WERI-Rb-1 (cell line): ENCODE measurements at regions not wholly inside any gene's neighbourhood (a gene's known extent, or its start where the extent isn't known, plus 50 kb on each side); places are given as distances from the start of the nearest gene placed in this dataset.

Experiments
- DNase-seq: peaks from one replicate; pipeline ENCODE4 v3.0.0-alpha.2; 2020
- H3K27ac ChIP-seq: fragments of 250-450 bp; sonication (Bioruptor Pico); 2 replicates; pipeline ENCODE4 v1.5.1; 2020; ENCODE audit warnings: mild to moderate bottlenecking, moderate library complexity
- H3K27me3 ChIP-seq: fragments of 250-450 bp; sonication (Bioruptor Pico); 2 replicates; pipeline ENCODE4 v1.5.1; 2021; ENCODE audit warnings: mild to moderate bottlenecking, low read depth, moderate library complexity; ENCODE audit not compliant: insufficient read depth, severe bottlenecking
- H3K36me3 ChIP-seq: fragments of 250-450 bp; sonication (Bioruptor Pico); 2 replicates; pipeline ENCODE4 v1.5.1; 2020; ENCODE audit warnings: mild to moderate bottlenecking, moderate library complexity
- H3K4me3 ChIP-seq: 2 replicates; pipeline ENCODE4 v1.5.1; 2011; ENCODE audit warnings: low read depth, mild to moderate bottlenecking, control low read depth, low read length
- H3K9me3 ChIP-seq: fragments of 250-450 bp; sonication (Bioruptor Pico); 2 replicates; pipeline ENCODE4 v1.5.1; 2021; ENCODE audit warnings: mild to moderate bottlenecking, moderate library complexity; ENCODE audit not compliant: severe bottlenecking
- CTCF ChIP-seq: IDR thresholded peaks from 2 replicates; pipeline ENCODE4 v1.5.1; 2011; ENCODE audit warnings: low read depth, mild to moderate bottlenecking, control low read depth, inconsistent platforms, low read length

GRCh38 chr4:162366146-162366545, 202.3 kb upstream of the FSTL5 start:
- TF ChIP-seq CTCF, result no peak

GRCh38 chr4:162364651-162365050, 200.9 kb upstream of the FSTL5 start:
- H3K27ac ChIP-seq, result no peak overlapping the region
- no peak overlapping the region for H3K4me3 ChIP-seq
- no peaks in the 10 kb centered on the region for H3K36me3 ChIP-seq
- no peak for TF ChIP-seq CTCF
- no peak for DNase-seq
- no peaks in the 10 kb centered on the region for H3K9me3 ChIP-seq
- no peaks in the 10 kb centered on the region for H3K27me3 ChIP-seq

More at GRCh38 chr4:162366146-162366545, 202.3 kb upstream of the FSTL5 start:
- no peak overlapping the region for H3K27ac ChIP-seq
- no peaks in the 10 kb centered on the region for H3K36me3 ChIP-seq
- no peaks in the 10 kb centered on the region for H3K27me3 ChIP-seq
- H3K4me3 ChIP-seq, result no peak overlapping the region
- DNase-seq, result no peak
- H3K9me3 ChIP-seq, result no peaks in the 10 kb centered on the region

- DNase-seq, result no peak
- Histone ChIP-seq H3K36me3 (no peaks in the 10 kb centered on the region), H3K9me3 (no peaks in the 10 kb centered on the region), H3K4me3 (no peak overlapping the region), H3K27me3 (no peaks in the 10 kb centered on the region), H3K27ac (no peak overlapping the region)
- TF ChIP-seq CTCF, result no peak
Observed at GRCh38 chr4:162360369-162361149, 196.8 kb upstream of the FSTL5 start.

GRCh38 chr4:162356181-162356580, 192.4 kb upstream of the FSTL5 start:
- no peaks in the 10 kb centered on the region for H3K27me3 ChIP-seq
- no peaks in the 10 kb centered on the region for H3K9me3 ChIP-seq
- no peak overlapping the region for H3K4me3 ChIP-seq
- no peak for TF ChIP-seq CTCF
- no peak overlapping the region for H3K27ac ChIP-seq
- DNase-seq, result no peak
- H3K36me3 ChIP-seq, result no peaks in the 10 kb centered on the region

GRCh38 chr4:162352580-162353107, 188.8 kb upstream of the FSTL5 start:
- Histone ChIP-seq H3K4me3 (no peak overlapping the region), H3K36me3 (no peaks in the 10 kb centered on the region), H3K27me3 (no peaks in the 10 kb centered on the region), H3K27ac (no peak overlapping the region), H3K9me3 (no peaks in the 10 kb centered on the region)
- DNase-seq, result no peak
- TF ChIP-seq CTCF, result no peak
